Peyer's patch (tissue), 4 donors: ENCODE measurements at regions not wholly inside any gene's neighbourhood (a gene's known extent, or its start where the extent isn't known, plus 50 kb on each side); places are given as distances from the start of the nearest gene placed in this dataset.

Experiments
- POLR2A ChIP-seq, 2 donors: fragments of 450-650 bp; IDR thresholded peaks; one replicate each; pipeline ENCODE4 v1.5.1; 2017; ENCODE audit warnings: antibody characterized with exemption in 2 of 2, mild to moderate bottlenecking in 2 of 2, moderate library complexity in 2 of 2
- TF ChIP-seq, protein P1 (sequence below), 6 experiments: fragments of 450-650 bp in 4 of 6; fragments of 200-600 bp in 2 of 6; sonication (generic) in 1 of 6; IDR thresholded peaks; one replicate each; pipeline ENCODE4 v1.5.1; 2017 to 2019; ENCODE audit warnings: antibody characterized with exemption in 6 of 6, mild to moderate bottlenecking in 3 of 6, moderate library complexity in 1 of 6

DNA sequence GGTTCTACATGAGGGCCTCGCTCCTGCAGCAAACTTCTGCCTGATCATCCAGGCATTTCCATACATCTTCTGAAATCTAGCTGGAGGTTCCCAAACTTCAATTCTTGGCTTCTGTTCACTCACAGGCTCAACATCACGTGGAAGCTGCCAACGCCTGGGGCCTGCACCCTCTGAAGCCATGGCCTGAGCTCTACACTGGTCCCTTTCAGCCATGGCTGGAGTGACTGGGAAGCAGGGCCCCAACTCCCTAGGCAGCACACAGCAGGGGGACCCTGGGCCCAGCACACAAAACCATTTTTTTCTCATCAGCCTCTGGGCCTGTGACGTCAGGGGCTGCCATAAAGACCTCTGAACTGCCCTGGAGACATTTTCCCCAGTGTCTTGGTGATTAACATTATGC, 542.7 kb downstream of the TLL1 start:
- TF ChIP-seq, protein P1, sequence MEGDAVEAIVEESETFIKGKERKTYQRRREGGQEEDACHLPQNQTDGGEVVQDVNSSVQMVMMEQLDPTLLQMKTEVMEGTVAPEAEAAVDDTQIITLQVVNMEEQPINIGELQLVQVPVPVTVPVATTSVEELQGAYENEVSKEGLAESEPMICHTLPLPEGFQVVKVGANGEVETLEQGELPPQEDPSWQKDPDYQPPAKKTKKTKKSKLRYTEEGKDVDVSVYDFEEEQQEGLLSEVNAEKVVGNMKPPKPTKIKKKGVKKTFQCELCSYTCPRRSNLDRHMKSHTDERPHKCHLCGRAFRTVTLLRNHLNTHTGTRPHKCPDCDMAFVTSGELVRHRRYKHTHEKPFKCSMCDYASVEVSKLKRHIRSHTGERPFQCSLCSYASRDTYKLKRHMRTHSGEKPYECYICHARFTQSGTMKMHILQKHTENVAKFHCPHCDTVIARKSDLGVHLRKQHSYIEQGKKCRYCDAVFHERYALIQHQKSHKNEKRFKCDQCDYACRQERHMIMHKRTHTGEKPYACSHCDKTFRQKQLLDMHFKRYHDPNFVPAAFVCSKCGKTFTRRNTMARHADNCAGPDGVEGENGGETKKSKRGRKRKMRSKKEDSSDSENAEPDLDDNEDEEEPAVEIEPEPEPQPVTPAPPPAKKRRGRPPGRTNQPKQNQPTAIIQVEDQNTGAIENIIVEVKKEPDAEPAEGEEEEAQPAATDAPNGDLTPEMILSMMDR (IDR thresholded peaks at IDR 0.05) = no peak
- TF ChIP-seq POLR2A (IDR thresholded peaks at IDR 0.05) = no peak
